Hematopoietic multipotent progenitor cell treated with erythropoietin and hydrocortisone succinate and interleukin-3 and kit ligand, for 8 days (in vitro differentiated cells): ENCODE measurements at regions not wholly inside any gene's neighbourhood (a gene's known extent, or its start where the extent isn't known, plus 50 kb on each side); places are given as distances from the start of the nearest gene placed in this dataset.
"Not testable (repeated sequence)": the region's sequence is repeated elsewhere in the genome, so short reads cannot be mapped to it uniquely, and the experiment has no call there.

ENCODE experiments used
- DNase-seq: peaks from one replicate; pipeline ENCODE4 v3.0.0-alpha.2; 2015

DNA sequence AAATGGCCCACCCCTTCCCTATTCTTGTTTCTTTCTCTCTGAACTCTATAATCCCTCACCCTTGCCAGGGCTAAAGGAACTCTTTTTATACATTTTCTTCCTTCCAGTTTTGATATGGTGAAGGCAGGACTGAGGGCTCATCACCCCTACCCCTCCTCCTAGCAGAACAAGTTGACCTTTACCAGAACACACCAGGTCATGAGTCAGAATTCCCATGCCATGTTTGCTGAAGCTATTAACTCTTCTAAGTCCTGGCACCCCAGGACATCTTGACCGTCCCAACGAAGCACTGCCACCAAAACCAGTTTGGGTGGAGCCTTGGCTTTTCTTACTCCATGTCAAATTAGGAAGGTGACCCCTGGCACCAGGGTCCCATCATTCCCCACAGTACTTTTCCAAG, 57.5 kb upstream of the DYNLT3 start:
- no peak for DNase-seq

DNA sequence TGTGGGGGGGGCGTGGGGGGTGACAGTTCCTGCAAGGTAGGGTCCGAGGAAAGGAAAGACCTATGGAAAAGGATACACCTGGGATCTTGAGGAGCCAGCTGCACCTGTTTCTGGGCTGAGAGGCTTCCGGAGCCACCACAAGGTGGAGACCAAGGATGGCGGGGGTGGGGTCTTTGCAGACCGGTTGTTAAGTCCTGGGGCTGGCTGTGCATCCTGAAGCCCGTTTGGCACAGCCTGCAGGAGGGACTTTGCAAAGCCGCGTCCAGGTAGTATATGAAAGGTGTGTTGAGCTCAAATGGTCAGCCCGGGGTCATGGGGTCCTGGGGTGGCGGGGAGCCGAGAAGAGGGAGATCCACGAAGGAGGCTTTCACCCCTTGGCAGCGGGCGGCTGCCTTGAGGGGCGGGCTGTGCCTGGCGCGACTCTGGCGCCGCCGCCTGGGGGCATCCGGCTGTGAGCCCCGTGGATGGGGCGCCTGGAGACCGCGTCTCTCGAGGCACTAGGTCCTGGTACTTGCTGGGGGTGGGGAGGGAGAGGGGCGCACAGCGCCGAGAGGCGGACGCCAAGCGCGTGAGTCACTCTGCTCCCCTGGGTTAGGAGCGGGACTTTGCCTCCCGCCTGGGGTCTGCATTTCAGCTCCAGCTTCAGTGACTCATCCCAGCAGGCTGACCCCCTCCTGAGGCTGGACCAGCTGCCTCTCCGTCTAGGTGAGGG, 58.2 kb upstream of the DYNLT3 start:
- no peak for DNase-seq

DNA sequence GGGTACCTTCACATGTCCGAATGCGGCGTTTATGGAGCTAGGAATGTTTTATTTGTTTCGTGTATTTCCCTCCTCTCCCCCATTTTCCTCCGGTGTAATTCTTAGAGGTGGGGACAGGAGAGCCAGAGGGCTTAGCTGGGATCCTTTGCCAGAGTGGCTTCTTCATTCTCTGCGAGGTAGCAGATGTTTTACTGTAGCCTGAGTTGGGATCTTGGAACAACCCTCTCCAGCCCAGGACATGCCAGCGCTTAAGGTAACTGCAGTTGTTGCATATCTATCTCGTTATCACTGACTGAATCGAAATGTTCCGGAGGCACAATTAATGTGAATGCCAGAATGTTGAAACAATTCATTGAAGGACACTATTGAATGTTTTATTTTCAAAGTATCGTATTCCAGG, 59.0 kb upstream of the DYNLT3 start:
- DNase-seq, result no peak

DNA sequence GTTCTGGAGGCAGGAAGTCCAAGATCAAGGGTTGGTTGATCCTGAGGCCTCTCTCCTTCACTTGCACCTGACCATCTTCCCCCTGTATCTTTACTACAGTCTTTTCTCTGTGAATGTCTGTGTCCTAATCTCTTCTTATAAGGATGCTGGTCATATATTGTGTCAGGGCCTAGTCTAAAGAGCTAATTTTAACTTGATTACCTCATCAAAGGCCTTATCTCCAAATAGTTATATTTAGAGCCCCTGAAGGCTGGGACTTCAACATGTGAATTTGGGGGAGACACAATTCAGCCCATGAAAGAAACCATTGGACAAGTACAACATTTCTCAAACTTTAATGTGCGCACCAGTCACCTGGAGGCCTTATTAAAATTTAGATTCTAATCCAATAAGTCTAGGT, 62.8 kb upstream of the DYNLT3 start:
- no peak for DNase-seq

DNA sequence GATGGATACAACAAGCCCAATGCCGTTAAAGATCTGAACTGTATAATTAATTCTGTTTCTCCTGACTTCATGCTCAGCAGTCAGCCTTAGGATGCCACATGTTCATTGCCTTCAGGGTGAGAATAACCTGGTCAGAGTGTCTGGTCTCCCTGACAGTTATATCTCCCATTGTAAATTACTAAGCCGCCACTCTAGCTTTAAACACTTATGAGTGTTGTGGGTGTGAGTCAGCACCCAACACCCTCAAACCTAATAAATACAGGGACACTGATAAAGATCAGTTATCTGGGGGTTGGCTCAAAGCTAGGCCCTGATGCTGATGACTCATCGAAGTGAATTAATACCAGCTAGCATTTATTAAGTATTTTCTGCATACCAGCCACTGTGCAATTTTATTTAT, 64.9 kb upstream of the DYNLT3 start:
- peak; percentile 31 for DNase-seq

DNA sequence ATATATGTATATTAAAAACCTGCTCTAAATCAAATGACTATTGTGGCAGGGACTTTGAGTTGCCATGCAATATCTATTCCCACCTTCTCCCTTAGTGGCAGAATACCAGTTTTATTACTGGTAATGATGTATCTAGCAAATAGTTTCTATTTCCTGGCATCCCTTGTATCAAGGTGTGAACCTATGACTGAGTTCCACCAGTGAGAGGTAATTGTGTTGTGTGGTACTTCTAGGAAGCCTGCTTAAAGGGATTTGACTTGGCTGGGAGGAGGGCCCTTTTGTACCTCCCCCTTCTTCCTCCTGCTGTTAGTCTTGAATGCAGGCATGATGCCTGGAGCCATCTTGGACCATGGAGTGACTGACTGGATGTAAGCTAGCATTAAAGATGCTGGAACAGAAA, 65.4 kb upstream of the DYNLT3 start:
- no peak for DNase-seq

DNA sequence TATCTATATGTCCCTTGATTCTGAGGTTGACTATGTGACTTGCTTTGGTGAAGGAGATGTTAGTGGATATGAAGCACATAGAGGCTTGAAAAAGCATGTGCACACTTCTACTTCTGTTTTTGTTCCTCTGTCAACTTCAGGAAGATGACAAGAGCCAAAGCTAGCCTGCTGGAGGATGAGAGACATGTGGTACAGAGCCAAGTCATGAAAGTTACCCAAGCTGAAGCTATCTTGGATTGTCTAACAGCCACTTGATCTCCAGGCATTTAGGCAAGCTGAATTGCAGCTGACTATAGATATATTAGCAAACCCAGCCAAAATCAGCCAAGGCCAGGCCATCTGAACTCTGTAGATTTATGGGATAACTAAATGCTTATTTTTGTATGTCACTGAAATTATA, 70.8 kb upstream of the DYNLT3 start:
- DNase-seq, result no peak

DNA sequence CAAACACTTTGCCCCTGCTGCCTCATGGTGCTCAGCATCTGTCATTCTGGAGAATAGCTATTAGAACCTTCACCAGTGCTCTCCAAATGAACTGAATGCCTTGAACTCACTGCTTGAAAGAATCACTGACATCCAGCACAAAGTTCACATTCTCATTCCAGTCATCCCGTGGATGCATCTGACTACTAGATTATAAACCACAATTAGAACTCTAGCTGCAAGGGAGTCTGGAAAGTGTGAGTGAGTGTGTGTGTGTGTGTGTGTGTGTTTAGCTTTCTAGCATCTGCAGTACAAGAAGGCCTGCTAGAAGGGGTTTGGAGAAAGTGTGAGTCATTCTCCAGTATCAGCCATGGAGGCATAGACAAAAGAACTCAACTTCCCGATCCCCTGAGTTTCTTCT, 71.3 kb upstream of the DYNLT3 start:
- DNase-seq, result no peak

DNA sequence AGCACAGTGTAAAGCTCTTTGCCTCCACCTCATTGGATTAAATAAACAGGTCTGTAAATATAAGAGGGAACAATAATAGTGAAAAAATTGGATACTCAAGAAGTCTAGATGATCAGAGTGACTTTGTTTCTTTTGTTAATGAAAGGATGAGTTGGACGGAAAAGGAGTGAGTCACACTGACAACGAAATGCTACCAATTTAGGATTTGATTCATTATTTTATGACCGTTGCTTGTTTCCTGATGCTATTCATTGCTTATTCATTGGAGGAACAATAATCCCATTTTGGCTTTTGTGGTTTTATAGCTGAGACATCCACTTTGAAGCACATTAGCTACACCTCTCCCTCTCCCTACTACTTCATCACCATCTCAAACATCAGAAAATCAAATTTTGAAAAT, 74.4 kb upstream of the DYNLT3 start:
- no peak for DNase-seq

DNA sequence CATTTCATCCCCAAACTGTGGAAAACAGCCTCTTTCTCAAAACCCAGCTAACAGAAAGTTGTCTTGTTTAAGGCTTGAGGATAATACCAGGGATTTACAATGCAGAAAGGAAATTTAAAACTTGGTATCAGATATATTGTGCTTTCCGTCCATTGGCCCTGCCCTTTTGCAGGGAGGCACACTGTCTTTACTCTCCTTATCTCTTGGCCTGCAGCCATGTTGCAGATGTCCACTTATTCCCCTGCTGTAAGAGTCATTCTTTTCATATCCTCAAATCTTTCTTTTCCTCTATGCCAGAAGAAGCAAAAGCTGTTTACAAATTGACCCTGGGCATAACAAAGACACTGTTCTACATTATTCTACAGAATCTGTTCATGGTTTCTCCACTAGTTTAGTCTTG, 75.6 kb upstream of the DYNLT3 start:
- DNase-seq, result peak; percentile 25

DNA sequence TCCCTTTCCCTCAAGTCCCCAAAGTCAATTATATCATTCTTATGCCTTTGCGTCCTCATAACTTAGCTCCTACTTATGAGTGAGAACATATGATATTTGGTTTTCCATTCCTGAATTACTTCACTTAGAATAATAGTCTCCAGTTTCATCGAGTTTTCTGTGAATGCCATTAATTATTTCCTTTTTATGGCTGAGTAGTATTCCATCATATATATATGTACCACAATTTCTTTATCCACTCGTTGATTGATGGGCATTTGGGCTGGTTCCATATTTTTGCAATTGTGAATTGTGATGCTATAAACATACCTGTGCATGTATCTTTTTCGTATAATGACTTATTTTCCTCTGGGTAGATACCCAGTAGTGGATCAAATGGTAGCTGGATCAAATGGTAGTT, 78.4 kb upstream of the DYNLT3 start:
- not testable (repeated sequence) for DNase-seq

DNA sequence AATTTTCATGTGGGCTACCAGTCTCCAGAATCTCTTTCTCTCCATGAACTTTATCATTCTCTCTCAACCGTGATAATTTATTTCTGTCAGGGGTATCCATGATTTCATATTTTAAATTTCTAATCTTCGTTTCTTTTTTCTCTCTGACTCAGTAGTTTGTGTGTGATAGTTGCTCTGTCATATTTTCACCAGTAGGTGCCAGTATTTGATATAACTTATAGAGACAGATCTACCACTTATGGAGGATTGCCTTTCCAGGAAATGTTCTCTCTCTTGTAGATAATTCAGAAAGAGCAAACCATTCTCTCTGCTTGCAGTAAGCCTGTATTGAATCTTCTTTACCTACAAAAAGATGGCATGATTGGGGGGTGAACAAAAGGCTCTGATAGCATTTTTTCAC, 79.3 kb upstream of the DYNLT3 start:
- peak; percentile 47 for DNase-seq

DNA sequence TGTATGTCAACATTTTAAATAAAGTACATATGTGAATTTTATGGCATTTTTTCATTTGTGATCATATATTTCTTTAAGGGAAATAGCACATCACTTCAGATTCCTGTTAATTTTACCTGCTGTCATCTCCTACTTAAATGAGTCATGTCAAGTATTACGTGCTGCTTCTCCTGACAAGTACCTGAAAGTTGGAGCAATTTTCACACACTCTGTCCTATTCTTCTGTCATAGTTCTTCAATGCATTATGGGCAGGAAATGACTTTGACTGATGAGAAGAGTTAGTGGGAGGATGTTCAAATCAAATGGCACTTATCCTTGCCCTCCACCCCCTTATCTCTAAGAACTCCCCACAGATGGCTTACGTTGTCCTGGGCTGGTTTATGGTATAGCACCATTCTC, 64.2 kb upstream of the SYTL5 start:
- no peak for DNase-seq

DNA sequence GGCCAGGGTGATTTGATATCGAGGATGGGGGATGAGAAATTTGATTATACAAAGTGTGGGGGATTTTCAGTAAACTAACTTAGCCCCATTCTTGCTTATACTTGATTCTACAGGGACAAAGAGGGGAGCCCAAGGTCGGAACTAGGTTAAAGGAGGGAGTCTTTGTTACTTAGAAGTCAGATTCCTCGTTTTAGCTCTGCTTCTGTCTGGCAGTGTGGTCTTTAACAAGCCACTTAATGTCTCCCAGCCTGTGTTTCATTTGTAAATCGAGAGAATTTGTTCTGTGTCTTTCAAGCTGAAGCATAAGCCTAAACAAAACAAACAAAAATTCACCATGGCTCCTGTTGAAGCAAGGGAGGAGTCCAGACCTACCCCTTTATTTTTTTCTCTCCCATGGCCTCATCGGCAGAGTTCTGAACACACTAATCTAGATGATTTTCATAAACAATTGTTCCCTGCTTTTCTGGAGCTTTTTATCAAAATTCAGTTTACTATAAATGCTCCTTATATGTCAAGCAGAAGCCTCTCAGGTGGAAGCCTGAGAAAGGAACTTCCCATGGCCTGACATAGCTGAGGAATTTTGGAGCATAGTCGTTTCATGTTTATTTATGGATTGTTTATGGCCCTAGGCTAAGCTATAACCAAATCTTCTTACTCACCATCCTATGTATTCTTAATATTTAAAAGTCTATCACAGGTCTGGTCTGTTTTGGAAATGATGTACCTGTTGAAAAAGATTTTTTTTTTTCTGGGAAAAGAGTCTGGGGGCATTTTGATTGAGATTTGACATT, 62.6 kb upstream of the SYTL5 start:
- no peak for DNase-seq

DNA sequence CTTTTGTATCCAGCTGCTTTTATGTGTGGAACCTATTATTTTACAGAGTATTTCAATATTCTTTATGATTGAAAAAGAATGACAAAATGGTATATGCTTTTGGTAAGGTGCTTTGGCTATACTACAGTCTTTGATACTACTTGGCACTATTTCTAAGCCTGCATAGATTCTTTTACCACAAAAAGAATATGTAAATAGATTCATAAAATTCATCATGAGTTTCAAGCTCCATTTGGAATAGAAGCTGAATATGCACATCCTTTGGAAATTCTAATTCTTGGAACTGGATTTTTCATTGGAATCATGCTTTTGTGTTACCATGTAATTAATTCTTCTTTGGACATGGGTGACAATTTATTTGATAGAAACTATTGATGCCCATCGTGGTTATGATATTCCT, 60.2 kb upstream of the SYTL5 start:
- no peak for DNase-seq

DNA sequence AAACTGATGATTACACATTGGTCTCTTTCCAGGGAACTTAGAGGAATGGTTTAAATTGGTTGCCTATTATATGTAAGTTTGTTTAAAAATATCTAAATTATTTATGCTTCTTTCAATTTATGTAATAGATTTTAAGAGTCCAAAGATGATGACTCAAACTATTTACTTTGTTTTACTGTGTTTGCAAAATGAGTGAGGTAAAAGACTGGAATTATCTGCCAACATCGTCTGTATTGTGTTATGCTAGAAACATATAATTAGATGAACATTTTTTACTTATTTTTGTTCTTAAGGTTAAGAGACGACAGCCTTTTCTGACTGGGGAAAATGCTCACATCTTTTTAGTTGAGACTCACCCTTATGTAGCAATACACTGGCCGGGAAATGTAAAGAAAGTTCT, 51.1 kb upstream of the SYTL5 start:
- DNase-seq, result no peak

DNA sequence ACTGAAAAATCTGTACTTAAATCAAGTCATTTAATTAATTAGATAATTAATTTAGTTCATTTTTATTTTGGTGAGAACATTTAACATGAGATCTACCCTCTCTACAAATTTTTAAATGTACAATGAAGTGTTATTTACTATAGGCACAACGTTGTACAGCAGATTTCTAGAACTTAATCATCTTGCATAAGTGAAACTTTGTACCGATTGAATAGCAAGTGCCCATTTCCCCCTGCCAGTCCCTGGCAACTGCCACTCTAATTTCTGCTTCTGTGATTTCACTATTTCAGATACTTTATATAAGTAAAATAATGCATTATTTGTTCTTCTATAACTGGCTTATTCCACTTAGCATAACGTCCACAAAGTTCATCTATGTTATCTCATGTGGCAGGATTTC, 50.1 kb upstream of the SYTL5 start:
- no peak for DNase-seq
